Loucy (cell line): ENCODE measurements at regions not wholly inside any gene's neighbourhood (a gene's known extent, or its start where the extent isn't known, plus 50 kb on each side); places are given as distances from the start of the nearest gene placed in this dataset.

ENCODE experiments used
- H2AFZ ChIP-seq: fragments of 200-600 bp; sonication (generic); 2 replicates; pipeline ENCODE4 v1.6.0; 2016; ENCODE audit warnings: antibody characterized with exemption, mild to moderate bottlenecking, low read length, moderate library complexity
- H3F3A ChIP-seq: fragments of 200-600 bp; 2 replicates; pipeline ENCODE4 v1.6.0; 2016; ENCODE audit warnings: antibody characterized with exemption, low read depth, mild to moderate bottlenecking
- H3K27me3 ChIP-seq: fragments of 200-600 bp; sonication (generic); 2 replicates; pipeline ENCODE4 v1.6.1; 2014; ENCODE audit warnings: low read length, mild to moderate bottlenecking; ENCODE audit not compliant: insufficient read depth, poor library complexity, severe bottlenecking
- H3K36me3 ChIP-seq: fragments of 200-600 bp; sonication (generic); 2 replicates; pipeline ENCODE4 v1.6.1; 2016; ENCODE audit warnings: low read length; ENCODE audit not compliant: insufficient read depth
- H3K4me1 ChIP-seq: fragments of 200-600 bp; sonication (generic); 2 replicates; pipeline ENCODE4 v1.5.1; 2014; ENCODE audit warnings: low read length, mild to moderate bottlenecking; ENCODE audit not compliant: insufficient read depth, poor library complexity, severe bottlenecking
- H3K4me2 ChIP-seq: fragments of 200-600 bp; sonication (generic); 2 replicates; pipeline ENCODE4 v1.6.0; 2014; ENCODE audit warnings: antibody characterized with exemption, low read length, low read depth, mild to moderate bottlenecking; ENCODE audit not compliant: poor library complexity, severe bottlenecking
- H3K4me3 ChIP-seq: fragments of 200-600 bp; sonication (generic); 2 replicates; pipeline ENCODE4 v1.5.1; 2014; ENCODE audit warnings: low read length, mild to moderate bottlenecking, mixed read lengths; ENCODE audit not compliant: poor library complexity, severe bottlenecking
- H3K79me2 ChIP-seq: fragments of 200-600 bp; sonication (generic); 2 replicates; pipeline ENCODE4 v1.6.1; 2014; ENCODE audit warnings: low read length; ENCODE audit not compliant: insufficient read depth
- H3K9ac ChIP-seq: fragments of 200-600 bp; sonication (generic); 2 replicates; pipeline ENCODE4 v1.6.0; 2014; ENCODE audit warnings: mild to moderate bottlenecking, low read depth, low read length, moderate library complexity; ENCODE audit not compliant: poor library complexity, severe bottlenecking
- H3K9me2 ChIP-seq: fragments of 200-600 bp; sonication (generic); replicated peaks from 2 replicates; pipeline ENCODE4 v1.6.1; 2016; ENCODE audit warnings: low read depth, low read length, mixed read lengths
- H3K9me3 ChIP-seq: fragments of 200-600 bp; sonication (generic); 2 replicates; pipeline ENCODE4 v1.6.1; 2014; ENCODE audit warnings: mild to moderate bottlenecking, antibody characterized with exemption, low read length, low read depth; ENCODE audit not compliant: insufficient read depth
- H4K20me1 ChIP-seq: fragments of 200-600 bp; sonication (generic); 2 replicates; pipeline ENCODE4 v1.6.0; 2014; ENCODE audit warnings: antibody characterized with exemption, low read length, mild to moderate bottlenecking; ENCODE audit not compliant: insufficient read depth, poor library complexity, severe bottlenecking
- EZH2phosphoT487 ChIP-seq: fragments of 200-600 bp; IDR thresholded peaks from 2 replicates; pipeline ENCODE4 v1.6.1; 2018; ENCODE audit warnings: antibody characterized with exemption, mild to moderate bottlenecking, moderate library complexity, borderline replicate concordance
- TF ChIP-seq, protein P1 (sequence below): fragments of 200-600 bp; sonication (generic); conservative IDR thresholded peaks from 2 replicates; pipeline ENCODE4 v1.5.1; 2014; ENCODE audit warnings: mild to moderate bottlenecking, antibody characterized with exemption, low read length

DNA sequence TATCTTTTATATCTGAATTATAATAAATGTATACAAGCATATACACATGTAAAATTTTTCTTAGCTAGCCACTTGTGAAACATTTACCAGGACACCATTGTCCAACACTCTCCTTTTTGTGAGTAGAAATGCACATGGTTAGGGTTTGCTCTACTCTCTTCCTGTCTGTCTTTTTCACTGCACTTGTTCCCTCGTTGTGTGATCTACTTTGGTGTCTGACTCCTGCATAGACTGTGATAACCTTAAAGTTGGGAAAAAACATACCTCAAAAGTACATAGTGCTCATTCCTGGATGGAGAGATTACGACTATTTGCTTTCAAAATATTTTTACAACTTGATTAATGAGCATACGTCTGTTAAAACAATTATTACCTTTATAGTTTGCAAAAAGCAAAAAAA lies 294.1 kb upstream of the FLRT2 start:
- no peaks in the 10 kb centered on the region for H3K36me3 ChIP-seq
- peak overlapping the region; percentile 76 for H3K4me2 ChIP-seq
- H3K9me3 ChIP-seq = 0 out of 2 replicates have a peak, but pooled peaks cover under 1% of the 10 kb centered on the region
- peak overlapping the region; percentile 61 for H3K4me3 ChIP-seq
- no peaks in the 10 kb centered on the region for H3F3A ChIP-seq
- H3K9me2 ChIP-seq = no peaks in the 10 kb centered on the region
- H4K20me1 ChIP-seq = no peaks in the 10 kb centered on the region
- H2AFZ ChIP-seq = peak overlapping the region; percentile 59
- peaks cover 14% of the 10 kb centered on the region for H3K4me1 ChIP-seq
- H3K79me2 ChIP-seq = no peaks in the 10 kb centered on the region
- no peaks in the 10 kb centered on the region for H3K27me3 ChIP-seq
- TF ChIP-seq EZH2phosphoT487 = no peak
- TF ChIP-seq, protein P1, sequence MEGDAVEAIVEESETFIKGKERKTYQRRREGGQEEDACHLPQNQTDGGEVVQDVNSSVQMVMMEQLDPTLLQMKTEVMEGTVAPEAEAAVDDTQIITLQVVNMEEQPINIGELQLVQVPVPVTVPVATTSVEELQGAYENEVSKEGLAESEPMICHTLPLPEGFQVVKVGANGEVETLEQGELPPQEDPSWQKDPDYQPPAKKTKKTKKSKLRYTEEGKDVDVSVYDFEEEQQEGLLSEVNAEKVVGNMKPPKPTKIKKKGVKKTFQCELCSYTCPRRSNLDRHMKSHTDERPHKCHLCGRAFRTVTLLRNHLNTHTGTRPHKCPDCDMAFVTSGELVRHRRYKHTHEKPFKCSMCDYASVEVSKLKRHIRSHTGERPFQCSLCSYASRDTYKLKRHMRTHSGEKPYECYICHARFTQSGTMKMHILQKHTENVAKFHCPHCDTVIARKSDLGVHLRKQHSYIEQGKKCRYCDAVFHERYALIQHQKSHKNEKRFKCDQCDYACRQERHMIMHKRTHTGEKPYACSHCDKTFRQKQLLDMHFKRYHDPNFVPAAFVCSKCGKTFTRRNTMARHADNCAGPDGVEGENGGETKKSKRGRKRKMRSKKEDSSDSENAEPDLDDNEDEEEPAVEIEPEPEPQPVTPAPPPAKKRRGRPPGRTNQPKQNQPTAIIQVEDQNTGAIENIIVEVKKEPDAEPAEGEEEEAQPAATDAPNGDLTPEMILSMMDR = no peak
- H3K9ac ChIP-seq = peak overlapping the region; percentile 41

DNA sequence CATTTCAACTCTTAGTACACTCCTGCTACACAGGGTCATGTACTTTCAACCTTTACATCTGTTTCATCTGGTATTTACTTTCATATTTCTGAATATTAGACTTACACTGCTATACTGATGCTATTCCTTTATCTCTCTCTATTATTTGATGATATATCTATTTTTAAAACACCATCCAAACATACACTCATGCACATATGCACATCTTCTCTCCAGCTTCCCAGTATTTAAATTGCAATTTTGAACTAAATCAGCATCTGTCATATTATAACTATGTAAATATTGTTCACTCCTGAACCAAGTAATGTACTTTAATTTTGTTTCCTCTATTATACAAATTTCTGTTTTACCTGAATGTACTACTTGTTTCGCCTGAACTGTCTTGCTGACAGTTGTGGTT lies 293.6 kb upstream of the FLRT2 start:
- Histone ChIP-seq H3K4me1 (peaks cover 14% of the 10 kb centered on the region), H3K79me2 (no peaks in the 10 kb centered on the region), H3K9ac (peak overlapping the region; percentile 41), H2AFZ (peak overlapping the region; percentile 59), H3K27me3 (no peaks in the 10 kb centered on the region), H3K36me3 (no peaks in the 10 kb centered on the region), H3K4me2 (peak overlapping the region; percentile 76), H4K20me1 (no peaks in the 10 kb centered on the region), H3K9me2 (no peaks in the 10 kb centered on the region), H3F3A (no peaks in the 10 kb centered on the region), H3K4me3 (peak overlapping the region; percentile 61), H3K9me3 (no peaks in the 10 kb centered on the region)
- TF ChIP-seq, protein P1 = no peak
- TF ChIP-seq EZH2phosphoT487 = no peak

DNA sequence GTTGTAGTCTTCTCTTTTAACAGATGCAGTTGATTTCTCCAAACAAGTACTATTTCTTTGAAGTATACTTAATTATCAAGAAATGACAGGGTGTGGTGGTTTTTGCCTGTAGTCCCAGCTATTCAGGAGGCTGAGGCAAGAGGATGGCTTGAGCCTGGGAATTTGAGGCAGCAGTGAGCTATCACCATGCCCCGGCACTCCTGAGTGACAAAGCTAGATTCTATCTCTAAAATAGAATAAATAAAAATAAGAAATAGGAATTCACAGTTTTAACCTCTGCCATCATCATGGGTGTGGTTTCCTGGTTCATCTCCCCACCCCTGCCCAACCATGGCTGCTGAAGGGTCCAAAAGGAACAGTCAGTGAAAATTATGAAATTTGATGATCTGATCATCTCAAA lies 290.2 kb upstream of the FLRT2 start:
- Histone ChIP-seq H3K79me2 (no peaks in the 10 kb centered on the region), H3F3A (no peaks in the 10 kb centered on the region), H3K9me2 (no peaks in the 10 kb centered on the region), H4K20me1 (no peaks in the 10 kb centered on the region), H3K4me1 (peaks cover 14% of the 10 kb centered on the region), H3K9ac (no peak overlapping the region), H3K4me2 (no peak overlapping the region), H3K4me3 (no peak overlapping the region), H3K27me3 (no peaks in the 10 kb centered on the region), H3K36me3 (no peaks in the 10 kb centered on the region), H3K9me3 (no peaks in the 10 kb centered on the region), H2AFZ (no peak overlapping the region)
- TF ChIP-seq EZH2phosphoT487 = no peak
- TF ChIP-seq, protein P1 = no peak
